K562 (cell line): ENCODE measurements at regions not wholly inside any gene's neighbourhood (a gene's known extent, or its start where the extent isn't known, plus 50 kb on each side); places are given as distances from the start of the nearest gene placed in this dataset.

Experiments
- MYC ChIP-seq, 2 experiments: fragments of 250-450 bp in 1 of 2; sonication (Bioruptor Pico) in 1 of 2; IDR thresholded peaks; 2 replicates each; pipeline versions ENCODE4 v1.5.1 to v1.6.1; 2012 to 2021; ENCODE audit warnings: low read depth in 2 of 2, borderline replicate concordance in 1 of 2, improper control_type of control experiment in 1 of 2, low read length in 1 of 2, mild to moderate bottlenecking in 1 of 2, moderate library complexity in 1 of 2
- SP2 ChIP-seq: IDR thresholded peaks from 2 replicates; pipeline ENCODE4 v1.6.1; 2011; ENCODE audit warnings: mild to moderate bottlenecking, low read depth, low read length, moderate library complexity; ENCODE audit not compliant: poor library complexity, severe bottlenecking; ENCODE audit errors: extremely low read depth
- ZNF589 ChIP-seq: fragments of 200-800 bp; sonication (Bioruptor generic); IDR thresholded peaks from 2 replicates; pipeline ENCODE4 v1.6.1; 2016; ENCODE audit warnings: low read depth, missing genetic modification characterization, missing compliant biosample characterization
- TF ChIP-seq, protein P1 (sequence below): fragments of 200-800 bp; sonication (Bioruptor generic); IDR thresholded peaks from 2 replicates; pipeline ENCODE4 v1.6.1; 2016; ENCODE audit warnings: missing genetic modification characterization, missing compliant biosample characterization
- TF ChIP-seq, protein P2 (sequence below): fragments of 450-650 bp; IDR thresholded peaks from 2 replicates; pipeline ENCODE4 v1.6.1; 2017; ENCODE audit warnings: antibody characterized with exemption, mild to moderate bottlenecking
- TF ChIP-seq, protein P3 (sequence below), 2 experiments: fragments of 200-800 bp in 1 of 2; sonication (Bioruptor generic) in 1 of 2; sonication (generic) in 1 of 2; formaldehyde crosslinking in 1 of 2; IDR thresholded peaks in 1 of 2; conservative IDR thresholded peaks in 1 of 2; 2 replicates each; pipeline versions ENCODE4 v1.5.0 to v1.6.1; 2016 to 2020; ENCODE audit warnings: missing compliant biosample characterization in 1 of 2, missing genetic modification characterization in 1 of 2, missing genetic modification reagents in 1 of 2

DNA sequence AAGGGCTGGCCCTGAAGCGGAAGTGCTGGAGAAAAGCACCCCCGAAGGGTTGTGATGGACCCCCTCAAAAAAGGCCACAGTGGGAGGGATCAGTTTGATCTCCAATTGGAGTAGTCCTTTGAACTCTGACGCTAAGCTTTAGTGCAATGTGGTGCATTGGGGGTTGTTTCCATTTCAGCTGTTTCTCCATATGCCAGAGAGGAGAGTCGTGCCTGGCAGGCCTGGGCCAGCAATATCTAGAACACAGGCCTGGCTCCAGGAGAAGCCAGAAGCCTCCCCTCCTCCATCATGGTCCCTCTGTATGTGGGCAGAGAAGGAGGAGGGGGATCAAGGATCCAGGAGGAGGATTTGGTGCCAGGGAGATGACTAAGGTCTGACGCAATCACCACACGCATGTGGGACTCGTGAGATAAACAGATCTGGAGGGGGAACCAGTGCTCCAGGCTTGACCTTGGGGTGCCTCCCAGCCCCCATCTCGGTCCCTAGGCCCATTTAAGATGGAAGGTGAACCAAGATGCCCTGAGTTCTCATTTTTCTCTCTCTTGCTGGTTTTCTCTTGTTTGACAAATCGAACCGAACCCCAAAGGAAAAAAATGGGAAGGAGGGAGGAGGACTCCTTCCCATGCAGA is 517.4 kb upstream of the JARID2 start (continued):
- TF ChIP-seq MYC (IDR thresholded peaks at IDR 0.05; ENCODE audit: low read depth, low read length) (peak; percentile 87; the same call in 1 of the 2 replicates), MYC (CRISPR knock-in tag; IDR thresholded peaks at IDR 0.05; ENCODE audit: borderline replicate concordance, low read depth) (no peak), SP2 (no peak), ZNF589 (CRISPR knock-in tag) (peak; percentile 89)
- TF ChIP-seq, protein P1, sequence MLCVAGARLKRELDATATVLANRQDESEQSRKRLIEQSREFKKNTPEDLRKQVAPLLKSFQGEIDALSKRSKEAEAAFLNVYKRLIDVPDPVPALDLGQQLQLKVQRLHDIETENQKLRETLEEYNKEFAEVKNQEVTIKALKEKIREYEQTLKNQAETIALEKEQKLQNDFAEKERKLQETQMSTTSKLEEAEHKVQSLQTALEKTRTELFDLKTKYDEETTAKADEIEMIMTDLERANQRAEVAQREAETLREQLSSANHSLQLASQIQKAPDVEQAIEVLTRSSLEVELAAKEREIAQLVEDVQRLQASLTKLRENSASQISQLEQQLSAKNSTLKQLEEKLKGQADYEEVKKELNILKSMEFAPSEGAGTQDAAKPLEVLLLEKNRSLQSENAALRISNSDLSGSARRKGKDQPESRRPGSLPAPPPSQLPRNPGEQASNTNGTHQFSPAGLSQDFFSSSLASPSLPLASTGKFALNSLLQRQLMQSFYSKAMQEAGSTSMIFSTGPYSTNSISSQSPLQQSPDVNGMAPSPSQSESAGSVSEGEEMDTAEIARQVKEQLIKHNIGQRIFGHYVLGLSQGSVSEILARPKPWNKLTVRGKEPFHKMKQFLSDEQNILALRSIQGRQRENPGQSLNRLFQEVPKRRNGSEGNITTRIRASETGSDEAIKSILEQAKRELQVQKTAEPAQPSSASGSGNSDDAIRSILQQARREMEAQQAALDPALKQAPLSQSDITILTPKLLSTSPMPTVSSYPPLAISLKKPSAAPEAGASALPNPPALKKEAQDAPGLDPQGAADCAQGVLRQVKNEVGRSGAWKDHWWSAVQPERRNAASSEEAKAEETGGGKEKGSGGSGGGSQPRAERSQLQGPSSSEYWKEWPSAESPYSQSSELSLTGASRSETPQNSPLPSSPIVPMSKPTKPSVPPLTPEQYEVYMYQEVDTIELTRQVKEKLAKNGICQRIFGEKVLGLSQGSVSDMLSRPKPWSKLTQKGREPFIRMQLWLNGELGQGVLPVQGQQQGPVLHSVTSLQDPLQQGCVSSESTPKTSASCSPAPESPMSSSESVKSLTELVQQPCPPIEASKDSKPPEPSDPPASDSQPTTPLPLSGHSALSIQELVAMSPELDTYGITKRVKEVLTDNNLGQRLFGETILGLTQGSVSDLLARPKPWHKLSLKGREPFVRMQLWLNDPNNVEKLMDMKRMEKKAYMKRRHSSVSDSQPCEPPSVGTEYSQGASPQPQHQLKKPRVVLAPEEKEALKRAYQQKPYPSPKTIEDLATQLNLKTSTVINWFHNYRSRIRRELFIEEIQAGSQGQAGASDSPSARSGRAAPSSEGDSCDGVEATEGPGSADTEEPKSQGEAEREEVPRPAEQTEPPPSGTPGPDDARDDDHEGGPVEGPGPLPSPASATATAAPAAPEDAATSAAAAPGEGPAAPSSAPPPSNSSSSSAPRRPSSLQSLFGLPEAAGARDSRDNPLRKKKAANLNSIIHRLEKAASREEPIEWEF (CRISPR knock-in tag): peak; percentile 49; the same call in 1 of the 2 replicates
- TF ChIP-seq, protein P2, sequence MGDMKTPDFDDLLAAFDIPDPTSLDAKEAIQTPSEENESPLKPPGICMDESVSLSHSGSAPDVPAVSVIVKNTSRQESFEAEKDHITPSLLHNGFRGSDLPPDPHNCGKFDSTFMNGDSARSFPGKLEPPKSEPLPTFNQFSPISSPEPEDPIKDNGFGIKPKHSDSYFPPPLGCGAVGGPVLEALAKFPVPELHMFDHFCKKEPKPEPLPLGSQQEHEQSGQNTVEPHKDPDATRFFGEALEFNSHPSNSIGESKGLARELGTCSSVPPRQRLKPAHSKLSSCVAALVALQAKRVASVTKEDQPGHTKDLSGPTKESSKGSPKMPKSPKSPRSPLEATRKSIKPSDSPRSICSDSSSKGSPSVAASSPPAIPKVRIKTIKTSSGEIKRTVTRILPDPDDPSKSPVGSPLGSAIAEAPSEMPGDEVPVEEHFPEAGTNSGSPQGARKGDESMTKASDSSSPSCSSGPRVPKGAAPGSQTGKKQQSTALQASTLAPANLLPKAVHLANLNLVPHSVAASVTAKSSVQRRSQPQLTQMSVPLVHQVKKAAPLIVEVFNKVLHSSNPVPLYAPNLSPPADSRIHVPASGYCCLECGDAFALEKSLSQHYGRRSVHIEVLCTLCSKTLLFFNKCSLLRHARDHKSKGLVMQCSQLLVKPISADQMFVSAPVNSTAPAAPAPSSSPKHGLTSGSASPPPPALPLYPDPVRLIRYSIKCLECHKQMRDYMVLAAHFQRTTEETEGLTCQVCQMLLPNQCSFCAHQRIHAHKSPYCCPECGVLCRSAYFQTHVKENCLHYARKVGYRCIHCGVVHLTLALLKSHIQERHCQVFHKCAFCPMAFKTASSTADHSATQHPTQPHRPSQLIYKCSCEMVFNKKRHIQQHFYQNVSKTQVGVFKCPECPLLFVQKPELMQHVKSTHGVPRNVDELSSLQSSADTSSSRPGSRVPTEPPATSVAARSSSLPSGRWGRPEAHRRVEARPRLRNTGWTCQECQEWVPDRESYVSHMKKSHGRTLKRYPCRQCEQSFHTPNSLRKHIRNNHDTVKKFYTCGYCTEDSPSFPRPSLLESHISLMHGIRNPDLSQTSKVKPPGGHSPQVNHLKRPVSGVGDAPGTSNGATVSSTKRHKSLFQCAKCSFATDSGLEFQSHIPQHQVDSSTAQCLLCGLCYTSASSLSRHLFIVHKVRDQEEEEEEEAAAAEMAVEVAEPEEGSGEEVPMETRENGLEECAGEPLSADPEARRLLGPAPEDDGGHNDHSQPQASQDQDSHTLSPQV: peak; percentile 97
- TF ChIP-seq, protein P3, sequence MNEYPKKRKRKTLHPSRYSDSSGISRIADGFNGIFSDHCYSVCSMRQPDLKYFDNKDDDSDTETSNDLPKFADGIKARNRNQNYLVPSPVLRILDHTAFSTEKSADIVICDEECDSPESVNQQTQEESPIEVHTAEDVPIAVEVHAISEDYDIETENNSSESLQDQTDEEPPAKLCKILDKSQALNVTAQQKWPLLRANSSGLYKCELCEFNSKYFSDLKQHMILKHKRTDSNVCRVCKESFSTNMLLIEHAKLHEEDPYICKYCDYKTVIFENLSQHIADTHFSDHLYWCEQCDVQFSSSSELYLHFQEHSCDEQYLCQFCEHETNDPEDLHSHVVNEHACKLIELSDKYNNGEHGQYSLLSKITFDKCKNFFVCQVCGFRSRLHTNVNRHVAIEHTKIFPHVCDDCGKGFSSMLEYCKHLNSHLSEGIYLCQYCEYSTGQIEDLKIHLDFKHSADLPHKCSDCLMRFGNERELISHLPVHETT (CRISPR knock-in tag; conservative IDR thresholded peaks at IDR 0.05 in 1 of 2, IDR thresholded peaks at IDR 0.05 in 1 of 2): peak in 1 of 2 experiments; percentile 82; a peak in 2 of 4 replicates
